HG02870 (cell line): ENCODE measurements at regions not wholly inside any gene's neighbourhood (a gene's known extent, or its start where the extent isn't known, plus 50 kb on each side); places are given as distances from the start of the nearest gene placed in this dataset.

Experiments used
- ATAC-seq: cut with Tn5 transposase; IDR thresholded peaks from one replicate; pipeline ENCODE4 v1.9.1; 2021; ENCODE audit warnings: mild to moderate bottlenecking, moderate library complexity; ENCODE audit not compliant: unreplicated experiment

- no peak for ATAC-seq
These were observed 297.3 kb downstream of the CYP26B1 start for GRCh38 chr2:71850306-71850801.

DNA sequence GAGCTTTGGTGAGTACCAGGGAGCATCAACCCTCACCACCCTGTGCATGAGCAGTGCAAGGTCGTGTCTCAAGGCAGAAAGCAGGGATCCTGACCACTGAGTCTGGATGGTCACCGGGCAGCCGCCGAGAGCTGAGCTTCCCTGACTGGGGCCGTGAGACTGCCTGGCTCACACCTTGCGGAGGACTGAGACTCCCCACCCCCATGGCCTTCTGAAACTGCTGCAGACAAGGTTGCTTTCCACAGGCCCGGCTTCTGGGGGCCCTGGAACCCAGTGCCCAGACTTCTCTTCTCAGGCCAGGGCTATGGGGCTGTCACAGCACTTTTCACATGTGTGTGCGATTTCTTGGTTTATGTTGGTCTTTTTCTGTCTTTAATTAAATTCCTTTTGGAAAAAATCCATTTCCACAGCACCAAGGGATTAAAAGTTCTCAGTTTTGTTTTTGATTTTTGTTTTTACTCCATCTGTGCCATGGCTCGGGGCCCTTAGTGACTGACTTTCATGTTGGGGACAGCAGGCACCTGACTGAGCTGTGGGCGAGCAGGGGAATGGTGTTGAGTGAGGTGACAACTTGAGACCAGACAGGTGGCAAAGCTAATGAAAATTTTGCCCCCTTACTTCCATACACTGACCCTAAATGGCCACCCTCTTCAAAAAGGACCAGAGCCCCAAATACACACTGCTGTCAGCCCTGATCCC is 297.9 kb downstream of the CYP26B1 start:
- no peak for ATAC-seq

- ATAC-seq, result no peak
These were observed 298.6 kb downstream of the CYP26B1 start for GRCh38 chr2:71849111-71849510.

DNA sequence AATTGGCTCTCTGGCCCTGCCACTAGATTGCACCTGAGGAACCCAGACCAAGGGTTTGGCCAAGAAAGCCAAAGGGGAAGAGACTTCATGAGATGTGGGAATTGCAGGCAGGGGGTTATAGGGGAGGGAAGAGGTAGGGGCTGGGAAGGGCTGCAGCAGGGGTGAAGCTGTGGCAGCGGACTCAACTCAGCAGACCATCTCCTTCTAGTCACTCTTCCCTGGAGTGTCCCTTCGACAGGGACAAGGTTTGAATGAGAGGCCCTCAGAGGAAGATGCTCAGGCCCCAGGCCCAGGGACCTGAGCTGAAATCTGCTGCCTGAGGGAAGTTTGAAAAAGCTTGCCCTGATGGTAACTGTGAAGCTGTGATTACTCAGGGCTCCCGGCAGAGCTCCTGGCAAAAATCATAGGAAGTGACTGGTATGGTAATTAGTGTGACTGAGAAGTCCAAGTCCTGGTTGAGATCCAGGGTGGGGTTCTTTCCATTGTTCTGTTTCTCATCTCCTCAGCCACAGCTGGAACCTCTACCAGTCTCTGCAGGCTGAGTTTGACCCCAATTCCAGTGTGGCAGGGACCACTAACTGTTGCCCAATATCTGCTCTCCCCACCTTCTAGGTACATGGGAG is 300.9 kb downstream of the CYP26B1 start:
- ATAC-seq, result no peak

- no peak for ATAC-seq
These were observed 301.6 kb downstream of the CYP26B1 start for GRCh38 chr2:71846072-71846471.

DNA sequence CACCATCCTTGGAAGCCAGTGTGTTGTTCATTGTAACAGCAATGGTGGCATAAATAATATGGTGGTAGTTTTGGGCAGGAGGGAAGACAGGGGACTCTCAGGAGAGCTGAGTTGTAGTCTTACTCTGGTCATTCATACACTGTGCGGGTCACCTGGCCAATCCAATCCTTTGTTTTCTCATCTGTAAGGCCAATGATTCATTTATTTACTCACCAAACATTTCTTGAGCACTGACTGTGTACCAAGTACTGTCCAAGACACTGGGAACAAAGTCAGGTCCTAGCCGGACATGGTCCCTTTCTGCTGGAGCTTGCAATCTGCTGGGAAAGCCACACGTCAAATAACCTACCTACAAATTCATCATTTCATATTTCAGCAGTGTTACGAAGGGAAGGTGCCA is 302.7 kb downstream of the CYP26B1 start:
- no peak for ATAC-seq

- ATAC-seq, result no peak
These were observed 304.2 kb downstream of the CYP26B1 start for GRCh38 chr2:71843391-71843850.

DNA sequence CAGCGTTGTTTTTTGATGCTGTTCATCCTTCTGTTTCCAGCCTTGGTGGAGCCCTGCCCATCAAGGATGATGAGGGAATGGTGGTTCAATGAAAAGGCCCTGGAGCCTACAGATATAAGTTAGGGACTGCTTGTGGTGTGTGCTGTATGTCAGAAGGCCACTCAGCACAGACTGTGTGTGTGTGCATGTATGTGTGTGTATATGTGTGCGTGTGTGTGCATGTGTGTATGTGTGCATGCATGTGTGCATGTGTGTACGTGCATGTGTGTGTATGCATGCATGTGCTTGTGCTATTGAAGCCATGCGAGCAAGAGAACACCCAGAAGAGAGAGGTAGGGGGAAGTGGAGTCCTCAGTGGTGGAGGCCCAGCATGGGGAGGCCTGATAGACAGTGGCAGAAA is 304.9 kb downstream of the CYP26B1 start:
- ATAC-seq, result no peak

- no peak for ATAC-seq
These were observed 307.8 kb downstream of the CYP26B1 start for GRCh38 chr2:71839826-71840225.

GRCh38 chr2:71834796-71835195 is 312.9 kb downstream of the CYP26B1 start:
- ATAC-seq, result no peak

- ATAC-seq, result no peak
These were observed 313.7 kb downstream of the CYP26B1 start for GRCh38 chr2:71833855-71834560.

GRCh38 chr2:71833272-71833671 is 314.4 kb downstream of the CYP26B1 start:
- ATAC-seq, result no peak

GRCh38 chr2:71832844-71833243 is 314.8 kb downstream of the CYP26B1 start:
- ATAC-seq, result no peak

DNA sequence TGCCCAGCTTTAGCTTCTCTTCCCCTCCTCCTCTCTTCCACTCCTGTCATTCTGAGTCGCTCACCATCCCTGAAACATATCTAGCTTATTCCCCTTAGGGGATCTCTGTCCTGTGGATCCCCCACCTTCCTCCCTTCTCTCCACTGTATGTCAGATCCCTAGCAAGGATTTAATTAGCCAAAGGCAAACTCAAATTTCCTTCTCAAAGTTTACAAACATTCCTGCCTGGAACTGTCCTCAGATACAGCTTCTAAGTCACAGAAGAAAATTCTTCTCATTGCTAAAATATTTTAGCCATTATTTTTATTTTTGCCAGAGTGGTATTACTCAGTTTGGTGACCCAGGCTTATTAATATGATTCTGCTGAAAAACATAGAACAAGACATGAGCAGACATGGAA is 315.3 kb downstream of the CYP26B1 start:
- ATAC-seq, result no peak

GRCh38 chr2:71831193-71831577 is 316.5 kb downstream of the CYP26B1 start:
- ATAC-seq, result no peak

- no peak for ATAC-seq
These were observed 317.0 kb downstream of the CYP26B1 start for GRCh38 chr2:71830497-71831192.

GRCh38 chr2:71829008-71829407 is 318.7 kb downstream of the CYP26B1 start:
- no peak for ATAC-seq

- ATAC-seq, result no peak
These were observed 319.7 kb downstream of the CYP26B1 start for GRCh38 chr2:71827973-71828372.

- ATAC-seq, result no peak
These were observed 320.1 kb downstream of the CYP26B1 start for GRCh38 chr2:71827524-71827901.

- no peak for ATAC-seq
These were observed 320.7 kb downstream of the CYP26B1 start for GRCh38 chr2:71826826-71827523.

- no peak for ATAC-seq
These were observed 321.4 kb downstream of the CYP26B1 start for GRCh38 chr2:71826299-71826698.
